Glutamatergic neuron (in vitro differentiated cells): ENCODE measurements at regions not wholly inside any gene's neighbourhood (a gene's known extent, or its start where the extent isn't known, plus 50 kb on each side); places are given as distances from the start of the nearest gene placed in this dataset.
"Not testable (repeated sequence)": the region's sequence is repeated elsewhere in the genome, so short reads cannot be mapped to it uniquely, and the experiment has no call there.

Experiments
- DNase-seq: peaks from one replicate; pipeline ENCODE4 v3.0.0; 2022
- H3K27ac Mint-ChIP-seq: one replicate; pipeline ENCODE4 v1.8.0; 2020; ENCODE audit warnings: mild to moderate bottlenecking, mixed read lengths, inconsistent platforms; ENCODE audit not compliant: unreplicated experiment
- H3K27me3 Mint-ChIP-seq: one replicate; pipeline ENCODE4 v1.8.0; 2020; ENCODE audit warnings: mild to moderate bottlenecking, moderate library complexity, mixed read lengths, inconsistent platforms; ENCODE audit not compliant: unreplicated experiment
- H3K36me3 Mint-ChIP-seq: one replicate; pipeline ENCODE4 v1.8.0; 2020; ENCODE audit warnings: mild to moderate bottlenecking, mixed read lengths, inconsistent platforms; ENCODE audit not compliant: unreplicated experiment
- H3K4me1 Mint-ChIP-seq: one replicate; pipeline ENCODE4 v1.8.0; 2020; ENCODE audit warnings: mild to moderate bottlenecking, low read depth, mixed read lengths, inconsistent platforms; ENCODE audit not compliant: unreplicated experiment
- H3K4me3 Mint-ChIP-seq: one replicate; pipeline ENCODE4 v1.8.0; 2020; ENCODE audit warnings: mild to moderate bottlenecking, mixed read lengths, inconsistent platforms; ENCODE audit not compliant: unreplicated experiment
- H3K9me3 Mint-ChIP-seq: one replicate; pipeline ENCODE4 v1.8.0; 2020; ENCODE audit warnings: mild to moderate bottlenecking, moderate library complexity, mixed read lengths, inconsistent platforms; ENCODE audit not compliant: unreplicated experiment
- TF ChIP-seq, protein P1 (sequence below): fragments of 200-600 bp; sonication (generic); IDR thresholded peaks from one replicate; pipeline ENCODE4 v1.5.0; 2021; ENCODE audit not compliant: partially characterized antibody, unreplicated experiment

DNA sequence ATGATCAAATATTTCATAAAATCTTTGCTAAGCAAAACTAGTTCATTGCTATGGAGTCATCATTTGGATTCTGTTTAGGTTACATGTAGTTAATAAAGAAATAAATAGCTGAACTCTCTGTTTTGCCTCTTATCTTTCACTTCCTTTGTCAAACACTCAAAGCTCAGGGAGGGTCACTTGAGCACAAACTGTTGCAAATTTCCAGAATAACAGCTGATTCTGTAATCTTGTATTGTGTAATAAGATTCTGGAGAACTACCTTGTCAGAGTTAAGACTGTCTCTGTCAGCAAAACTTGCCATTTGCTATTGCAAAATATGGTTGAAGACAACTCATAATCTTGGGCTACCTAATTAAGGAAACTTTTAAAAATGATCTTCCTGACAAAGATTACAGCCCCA lies 182.0 kb upstream of the MOCS2 start:
- no peak for DNase-seq
- Mint-ChIP-seq H3K4me1 (no peaks in the 10 kb centered on the region), H3K4me3 (no peak overlapping the region), H3K27ac (no peak overlapping the region), H3K36me3 (no peaks in the 10 kb centered on the region), H3K9me3 (peaks cover 2% of the 10 kb centered on the region), H3K27me3 (no peaks in the 10 kb centered on the region)
- TF ChIP-seq, protein P1, sequence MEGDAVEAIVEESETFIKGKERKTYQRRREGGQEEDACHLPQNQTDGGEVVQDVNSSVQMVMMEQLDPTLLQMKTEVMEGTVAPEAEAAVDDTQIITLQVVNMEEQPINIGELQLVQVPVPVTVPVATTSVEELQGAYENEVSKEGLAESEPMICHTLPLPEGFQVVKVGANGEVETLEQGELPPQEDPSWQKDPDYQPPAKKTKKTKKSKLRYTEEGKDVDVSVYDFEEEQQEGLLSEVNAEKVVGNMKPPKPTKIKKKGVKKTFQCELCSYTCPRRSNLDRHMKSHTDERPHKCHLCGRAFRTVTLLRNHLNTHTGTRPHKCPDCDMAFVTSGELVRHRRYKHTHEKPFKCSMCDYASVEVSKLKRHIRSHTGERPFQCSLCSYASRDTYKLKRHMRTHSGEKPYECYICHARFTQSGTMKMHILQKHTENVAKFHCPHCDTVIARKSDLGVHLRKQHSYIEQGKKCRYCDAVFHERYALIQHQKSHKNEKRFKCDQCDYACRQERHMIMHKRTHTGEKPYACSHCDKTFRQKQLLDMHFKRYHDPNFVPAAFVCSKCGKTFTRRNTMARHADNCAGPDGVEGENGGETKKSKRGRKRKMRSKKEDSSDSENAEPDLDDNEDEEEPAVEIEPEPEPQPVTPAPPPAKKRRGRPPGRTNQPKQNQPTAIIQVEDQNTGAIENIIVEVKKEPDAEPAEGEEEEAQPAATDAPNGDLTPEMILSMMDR: no peak

DNA sequence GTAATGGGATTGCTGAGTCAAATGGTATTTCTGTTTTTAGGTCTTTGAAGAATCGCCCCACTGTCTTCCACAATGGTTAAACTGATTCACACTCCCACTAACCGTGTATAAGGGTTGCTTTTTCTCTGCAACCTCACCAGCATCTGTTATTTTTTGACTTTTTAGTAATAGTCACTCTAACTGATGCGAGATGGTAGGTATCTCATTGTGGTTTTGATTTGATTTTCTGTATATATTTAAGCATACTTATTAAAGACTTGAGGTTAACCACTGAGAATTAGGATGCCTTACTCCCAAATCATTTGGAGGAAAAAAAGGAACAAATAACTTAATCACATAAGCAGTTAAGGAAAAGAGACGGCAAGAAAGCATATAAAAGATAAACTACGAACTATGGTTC lies 181.6 kb upstream of the FST start:
- Mint-ChIP-seq H3K27ac (no peak overlapping the region), H3K9me3 (no peaks in the 10 kb centered on the region), H3K4me3 (no peak overlapping the region), H3K36me3 (no peaks in the 10 kb centered on the region), H3K27me3 (no peaks in the 10 kb centered on the region), H3K4me1 (no peaks in the 10 kb centered on the region)
- TF ChIP-seq, protein P1: no peak
- no peak for DNase-seq

DNA sequence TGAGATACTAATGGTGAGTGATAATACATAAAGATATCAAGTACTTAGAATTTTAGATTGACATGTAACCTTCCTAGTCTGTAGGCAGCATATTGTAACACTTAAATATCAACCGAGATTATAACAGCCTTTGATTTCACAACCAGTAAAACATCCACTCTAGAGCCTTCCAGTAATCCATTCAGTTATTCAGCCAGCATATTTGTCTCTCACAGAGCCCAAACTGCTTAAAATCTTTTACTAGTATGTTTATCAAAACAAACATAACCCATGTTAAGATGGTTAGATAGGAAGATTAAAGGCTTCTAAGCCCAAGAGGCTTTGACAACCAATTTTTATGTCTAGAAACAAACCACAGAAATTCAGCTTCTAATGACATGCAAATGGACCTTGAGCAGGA lies 177.9 kb upstream of the FST start:
- H3K27me3 Mint-ChIP-seq: no peaks in the 10 kb centered on the region
- no peaks in the 10 kb centered on the region for H3K4me1 Mint-ChIP-seq
- H3K4me3 Mint-ChIP-seq: no peak overlapping the region
- no peak for DNase-seq
- no peak overlapping the region for H3K27ac Mint-ChIP-seq
- TF ChIP-seq, protein P1: no peak
- no peaks in the 10 kb centered on the region for H3K36me3 Mint-ChIP-seq
- no peaks in the 10 kb centered on the region for H3K9me3 Mint-ChIP-seq

DNA sequence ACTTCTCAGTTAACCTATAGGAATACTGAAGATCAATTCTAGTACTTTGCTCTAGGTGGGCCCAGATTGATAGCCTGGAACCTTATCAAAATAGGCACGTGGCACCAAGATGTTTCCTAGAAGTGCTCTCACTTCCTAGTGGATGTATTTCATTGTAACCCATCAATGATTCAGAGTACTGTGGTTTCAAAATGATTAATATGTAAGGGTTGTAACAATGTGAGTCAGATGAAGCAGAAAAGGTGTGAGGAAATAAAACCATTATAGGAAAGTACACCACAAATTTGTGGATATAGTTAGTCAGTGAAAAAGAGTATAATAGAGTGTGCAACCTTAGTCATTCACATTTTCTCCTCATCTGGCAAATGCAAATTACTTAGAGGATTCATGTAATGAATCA lies 177.3 kb upstream of the FST start:
- H3K27me3 Mint-ChIP-seq: no peaks in the 10 kb centered on the region
- TF ChIP-seq, protein P1: no peak
- no peaks in the 10 kb centered on the region for H3K9me3 Mint-ChIP-seq
- H3K4me1 Mint-ChIP-seq: no peaks in the 10 kb centered on the region
- no peak overlapping the region for H3K4me3 Mint-ChIP-seq
- H3K27ac Mint-ChIP-seq: no peak overlapping the region
- no peak for DNase-seq
- H3K36me3 Mint-ChIP-seq: no peaks in the 10 kb centered on the region

DNA sequence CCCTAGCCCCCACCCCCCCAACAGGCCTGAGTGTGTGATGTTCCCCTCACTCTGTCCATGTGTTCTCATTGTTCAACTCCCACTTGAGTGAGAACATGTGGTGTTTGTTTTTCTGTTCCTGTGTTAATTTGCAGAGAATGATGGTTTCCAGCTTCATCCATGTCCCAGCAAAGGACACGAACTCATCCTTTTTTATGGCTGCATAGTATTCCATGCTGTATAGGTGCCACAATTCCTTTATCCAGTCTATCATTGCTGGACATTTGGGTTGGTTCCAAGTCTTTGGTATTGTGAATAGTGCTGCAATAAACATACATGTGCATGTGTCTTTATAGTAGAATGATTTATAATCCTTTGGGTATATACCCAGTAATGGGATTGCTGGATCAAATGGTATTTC lies 175.1 kb upstream of the FST start:
- H3K4me1 Mint-ChIP-seq, H3K27me3 Mint-ChIP-seq, H3K4me3 Mint-ChIP-seq, H3K9me3 Mint-ChIP-seq, DNase-seq, H3K36me3 Mint-ChIP-seq, H3K27ac Mint-ChIP-seq: not testable (repeated sequence)

DNA sequence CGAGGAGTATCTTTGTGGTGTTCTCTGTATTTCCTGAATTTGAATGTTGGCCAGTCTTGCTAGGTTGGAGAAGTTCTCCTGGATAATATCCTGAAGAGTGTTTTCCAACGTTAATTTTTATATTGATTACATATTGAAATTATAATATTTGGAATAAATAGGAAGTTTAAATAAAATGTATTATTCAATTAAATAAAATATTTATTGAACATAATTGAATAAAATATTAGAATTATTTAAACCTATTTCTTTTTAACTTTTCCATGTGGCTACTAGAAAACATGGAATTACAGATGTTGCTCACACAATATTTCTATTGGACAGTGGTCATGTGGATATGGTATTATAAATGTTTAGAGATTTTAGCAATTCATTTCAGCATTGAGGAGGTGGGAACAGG lies 170.8 kb upstream of the FST start:
- Mint-ChIP-seq H3K27me3 (no peaks in the 10 kb centered on the region), H3K4me1 (no peaks in the 10 kb centered on the region), H3K36me3 (no peaks in the 10 kb centered on the region), H3K27ac (no peak overlapping the region), H3K4me3 (no peak overlapping the region), H3K9me3 (no peaks in the 10 kb centered on the region)
- no peak for DNase-seq
- TF ChIP-seq, protein P1: no peak
